ENCODE measurements at regions not wholly inside any gene's neighbourhood (a gene's known extent, or its start where the extent isn't known, plus 50 kb on each side); places are given as distances from the start of the nearest gene placed in this dataset.

DNA sequence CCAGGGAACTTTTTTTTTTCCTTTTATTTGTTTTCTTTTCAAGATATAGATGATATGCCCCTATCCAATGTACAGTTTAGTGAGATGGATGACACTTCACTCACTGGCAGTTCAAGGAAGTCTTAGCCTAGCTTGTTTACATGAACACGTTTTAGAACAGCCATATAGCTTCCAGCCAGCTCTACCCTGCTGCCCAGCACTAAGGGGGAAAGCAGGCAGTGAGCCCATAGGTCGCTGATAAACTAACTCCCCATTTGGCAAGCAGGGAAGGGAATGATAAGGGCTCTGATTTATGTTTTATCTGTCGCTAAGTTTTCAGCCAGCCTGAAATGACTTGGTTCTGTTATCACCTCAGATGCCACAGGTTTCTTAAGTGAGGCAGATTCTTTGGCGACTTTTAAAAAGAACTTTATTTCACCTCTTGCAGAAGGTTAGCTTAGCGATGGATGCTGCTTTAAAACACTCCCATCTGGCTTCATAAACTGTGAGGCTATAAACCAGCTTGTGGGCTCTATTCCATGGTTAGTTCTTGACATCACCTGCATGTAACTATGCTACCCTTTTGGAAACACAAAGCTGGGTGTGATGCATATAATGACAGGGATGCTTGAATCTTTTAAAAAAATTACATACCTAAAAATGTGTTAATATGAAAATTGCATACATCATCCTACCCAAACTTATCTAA lies 348.4 kb downstream of the FBXO8 start:
- Mint-ChIP-seq H3K27ac (no peak overlapping the region), H3K4me1 (no peaks in the 10 kb centered on the region), H3K4me3 (no peak overlapping the region), H3K36me3 (ENCODE audit: low read depth) (no peaks in the 10 kb centered on the region), H3K27me3 (no peaks in the 10 kb centered on the region), H3K9me3 (no peaks in the 10 kb centered on the region)
- intact Hi-C loops (cut with micrococcal nuclease), result no loop called here
- DNase-seq, result no peak

DNA sequence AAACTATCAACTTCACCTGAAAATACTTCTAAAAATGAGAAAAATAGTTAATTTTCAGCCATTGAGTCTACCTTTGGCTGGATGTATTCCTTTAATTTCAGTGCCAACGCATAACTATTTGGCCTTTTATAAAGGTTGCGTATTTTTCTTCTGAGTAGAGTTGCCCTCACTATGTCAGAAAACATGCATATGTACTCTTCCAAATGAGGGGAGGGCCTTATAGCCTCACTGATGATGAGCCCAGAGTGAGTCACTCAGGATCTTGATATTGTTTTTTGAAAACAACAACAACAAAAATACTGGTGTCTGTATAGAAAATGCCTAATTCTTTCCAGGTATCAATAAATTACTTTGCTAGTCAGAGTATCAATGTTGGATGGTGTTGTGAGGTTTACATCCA lies 349.3 kb downstream of the FBXO8 start:
- Mint-ChIP-seq H3K27ac (no peak overlapping the region), H3K27me3 (no peaks in the 10 kb centered on the region), H3K9me3 (no peaks in the 10 kb centered on the region), H3K4me1 (no peaks in the 10 kb centered on the region), H3K36me3 (ENCODE audit: low read depth) (no peaks in the 10 kb centered on the region), H3K4me3 (no peak overlapping the region)
- no peak for DNase-seq
- intact Hi-C loops (cut with micrococcal nuclease), result no loop called here

DNA sequence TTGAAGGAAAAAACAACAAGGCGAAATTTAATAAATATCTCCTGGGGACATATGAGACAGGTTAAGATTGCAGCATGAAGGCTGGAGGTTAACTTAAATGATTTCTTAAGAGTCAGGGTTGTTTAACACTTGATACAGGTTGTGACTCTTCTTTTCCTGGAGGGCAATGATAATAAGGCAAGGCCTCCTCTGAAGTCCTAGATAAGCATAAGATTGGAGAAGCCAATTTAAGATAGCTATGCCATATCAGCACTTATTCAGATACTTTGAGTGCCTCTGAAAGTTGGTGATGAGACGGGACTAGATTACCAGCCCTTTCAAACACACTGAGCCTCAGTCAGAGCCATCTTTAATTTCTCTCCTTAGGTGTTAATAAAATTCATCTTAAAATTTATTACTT lies 350.8 kb downstream of the FBXO8 start:
- Mint-ChIP-seq H3K4me1 (no peaks in the 10 kb centered on the region), H3K9me3 (no peaks in the 10 kb centered on the region), H3K27ac (no peak overlapping the region), H3K4me3 (no peak overlapping the region), H3K27me3 (no peaks in the 10 kb centered on the region), H3K36me3 (ENCODE audit: low read depth) (no peaks in the 10 kb centered on the region)
- no peak for DNase-seq
- intact Hi-C loops (cut with micrococcal nuclease), result no loop called here

DNA sequence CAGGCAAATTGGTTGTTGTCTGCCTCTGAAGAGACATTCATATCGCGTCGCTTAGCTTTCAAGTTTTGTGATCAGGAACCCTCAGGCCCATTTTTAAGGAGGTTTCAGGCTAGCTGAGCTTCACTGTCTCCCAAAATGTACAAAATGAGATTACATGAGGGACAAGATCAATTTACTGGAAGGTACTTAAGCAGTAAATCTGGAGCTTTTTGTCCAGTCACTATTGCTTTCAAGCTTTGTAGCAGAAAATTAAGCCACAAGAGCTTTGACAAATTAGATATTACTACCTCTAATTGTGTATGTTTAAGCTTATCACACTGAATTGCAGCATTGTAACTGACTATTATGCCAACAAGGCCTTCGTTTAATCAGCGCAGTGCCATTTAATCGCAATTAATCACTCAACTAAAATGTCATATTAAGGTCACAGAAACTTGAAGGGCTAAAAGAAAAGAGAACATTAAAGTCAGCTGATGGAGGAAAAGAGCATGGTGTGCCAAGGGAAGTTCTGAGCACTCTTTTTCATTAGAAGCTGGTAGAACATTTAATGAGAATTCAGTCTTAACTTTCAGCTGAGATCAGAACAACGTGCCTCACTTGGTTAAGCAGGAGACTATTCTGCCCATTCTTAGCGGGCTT lies 353.0 kb downstream of the FBXO8 start:
- Mint-ChIP-seq H3K27me3 (no peaks in the 10 kb centered on the region), H3K4me1 (no peaks in the 10 kb centered on the region), H3K9me3 (no peaks in the 10 kb centered on the region), H3K4me3 (no peak overlapping the region), H3K36me3 (ENCODE audit: low read depth) (no peaks in the 10 kb centered on the region), H3K27ac (no peak overlapping the region)
- intact Hi-C loops (cut with micrococcal nuclease), result no loop called here
- no peak for DNase-seq

DNA sequence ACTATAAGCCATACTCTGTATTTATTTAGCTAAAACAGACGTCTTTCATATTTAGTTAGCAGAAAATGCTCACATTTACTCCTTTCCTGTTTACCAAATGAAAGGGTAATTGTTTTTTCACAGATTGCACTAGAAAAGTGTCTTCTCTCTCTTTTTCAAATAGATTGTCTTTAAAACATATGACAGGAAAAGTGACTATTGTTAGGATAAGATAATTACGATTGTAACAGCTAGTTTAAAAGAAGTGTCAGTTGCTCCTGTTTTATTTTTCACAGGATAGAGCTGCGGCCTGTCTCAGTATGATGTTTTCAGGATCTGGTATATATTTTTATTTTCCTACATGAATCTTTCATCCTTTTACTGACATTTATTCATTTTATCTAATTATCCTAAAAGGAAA lies 353.5 kb downstream of the FBXO8 start:
- intact Hi-C loops (cut with micrococcal nuclease), result no loop called here
- Mint-ChIP-seq H3K27ac (no peak overlapping the region), H3K4me3 (no peak overlapping the region), H3K4me1 (no peaks in the 10 kb centered on the region), H3K9me3 (no peaks in the 10 kb centered on the region), H3K27me3 (no peaks in the 10 kb centered on the region), H3K36me3 (ENCODE audit: low read depth) (no peaks in the 10 kb centered on the region)
- no peak for DNase-seq

DNA sequence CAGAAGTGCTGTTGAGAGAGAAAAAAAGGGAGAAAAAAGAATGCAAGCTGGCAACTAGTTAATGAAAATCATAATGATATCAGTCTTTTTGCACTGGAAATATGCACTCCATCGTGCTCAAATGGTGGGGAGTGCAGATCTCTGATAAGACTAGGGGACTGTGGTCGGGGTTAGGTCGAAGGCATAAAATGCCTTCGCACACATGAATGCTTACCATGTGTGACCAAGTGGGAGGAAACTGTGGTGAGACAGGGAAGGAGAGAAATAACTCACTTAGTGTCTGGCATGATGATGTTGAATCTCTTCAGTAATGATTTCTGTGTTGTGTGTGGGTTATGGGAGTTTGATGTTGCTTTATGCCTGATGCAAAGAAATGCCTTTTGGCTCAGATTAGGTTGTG lies 358.9 kb downstream of the FBXO8 start:
- intact Hi-C loops (cut with micrococcal nuclease), result no loop called here
- Mint-ChIP-seq H3K9me3 (no peaks in the 10 kb centered on the region), H3K4me1 (no peaks in the 10 kb centered on the region), H3K27me3 (peaks cover 4% of the 10 kb centered on the region), H3K36me3 (ENCODE audit: low read depth) (no peaks in the 10 kb centered on the region), H3K27ac (no peak overlapping the region), H3K4me3 (no peak overlapping the region)
- no peak for DNase-seq

DNA sequence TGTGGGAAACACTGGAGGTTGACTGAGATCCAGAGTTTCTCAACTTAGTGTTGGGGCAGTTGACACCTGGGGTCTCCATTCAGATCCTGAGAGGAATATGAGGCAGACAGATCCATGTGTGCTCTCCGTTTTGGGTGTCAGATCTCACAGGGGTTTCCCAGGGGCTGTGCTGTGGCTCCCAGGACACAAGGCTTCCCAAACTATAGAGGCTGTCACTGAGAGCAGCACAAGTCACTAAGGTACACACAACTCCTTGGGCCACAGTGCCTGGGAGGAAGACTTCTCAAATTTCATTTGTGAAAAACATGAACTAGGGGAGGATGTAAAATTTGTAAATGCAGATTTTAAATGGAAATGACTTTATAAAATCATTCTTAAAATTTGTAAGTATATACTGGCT lies 363.6 kb downstream of the FBXO8 start:
- Mint-ChIP-seq H3K36me3 (ENCODE audit: low read depth) (no peaks in the 10 kb centered on the region), H3K27me3 (peaks cover 4% of the 10 kb centered on the region), H3K9me3 (no peaks in the 10 kb centered on the region), H3K4me3 (no peak overlapping the region), H3K4me1 (no peaks in the 10 kb centered on the region), H3K27ac (no peak overlapping the region)
- intact Hi-C loops (cut with micrococcal nuclease), result no loop called here
- no peak for DNase-seq

DNA sequence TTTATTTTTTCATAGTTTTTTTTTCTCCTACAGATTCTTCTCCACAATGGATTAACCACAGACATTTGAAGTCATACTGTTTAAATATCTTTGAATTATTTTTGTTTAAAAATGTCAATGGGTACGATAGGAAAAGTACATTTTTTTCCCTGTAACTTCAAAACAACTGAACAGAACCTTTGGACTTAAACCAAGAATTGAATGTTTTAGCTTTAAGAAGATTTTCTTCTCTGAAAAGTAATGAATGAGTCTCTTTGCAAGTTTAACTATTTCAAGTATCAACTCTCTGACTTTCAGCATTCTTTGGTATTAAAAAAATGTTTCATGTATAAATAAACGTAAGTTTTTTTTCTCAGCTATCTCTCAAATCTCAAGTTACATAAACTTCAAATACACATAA lies 364.3 kb downstream of the FBXO8 start:
- Mint-ChIP-seq H3K27me3 (no peaks in the 10 kb centered on the region), H3K27ac (no peak overlapping the region), H3K9me3 (no peaks in the 10 kb centered on the region), H3K4me3 (no peak overlapping the region), H3K36me3 (ENCODE audit: low read depth) (no peaks in the 10 kb centered on the region), H3K4me1 (no peaks in the 10 kb centered on the region)
- DNase-seq, result no peak
- intact Hi-C loops (cut with micrococcal nuclease), result no loop called here

DNA sequence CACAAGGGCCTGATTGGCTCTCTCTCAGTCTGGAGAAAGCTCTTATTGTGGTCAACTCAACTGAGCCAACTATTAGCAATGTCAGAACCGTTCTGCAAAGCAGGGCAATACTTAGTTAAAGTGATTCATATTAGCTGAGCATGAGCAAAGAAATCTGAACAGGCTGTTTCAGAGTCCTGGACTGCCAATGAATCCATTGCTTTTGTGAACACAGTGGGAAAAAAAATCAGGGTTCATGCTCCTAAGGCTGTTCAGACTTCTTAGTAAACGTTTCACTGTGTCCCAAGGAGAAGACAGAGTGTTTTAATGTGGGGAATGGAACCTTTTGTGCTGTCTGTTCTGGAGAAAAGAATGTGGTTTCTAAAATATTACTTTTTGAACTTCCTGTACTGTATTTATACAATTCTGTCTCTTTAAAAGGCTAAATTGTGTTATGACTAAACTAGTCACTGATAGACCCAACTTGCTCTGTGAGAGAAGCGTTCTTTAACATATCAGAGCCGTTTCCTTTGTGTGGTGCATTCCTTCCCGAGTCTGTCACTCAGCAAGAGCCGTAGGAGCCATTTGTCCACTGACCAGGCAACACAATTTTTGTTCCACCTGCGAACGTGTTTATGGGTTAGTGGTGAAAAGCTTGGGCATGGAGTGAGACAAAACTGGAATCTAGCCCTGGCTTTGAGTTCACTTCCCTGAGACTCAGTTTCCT lies 366.1 kb downstream of the FBXO8 start:
- no peaks in the 10 kb centered on the region for H3K4me1 Mint-ChIP-seq
- H3K27me3 Mint-ChIP-seq, result no peaks in the 10 kb centered on the region
- H3K27ac Mint-ChIP-seq, result no peak overlapping the region
- H3K9me3 Mint-ChIP-seq, result no peaks in the 10 kb centered on the region
- intact Hi-C loops (cut with micrococcal nuclease), result no loop called here
- no peak overlapping the region for H3K4me3 Mint-ChIP-seq
- H3K36me3 Mint-ChIP-seq (ENCODE audit: low read depth), result no peaks in the 10 kb centered on the region
- no peak for DNase-seq

DNA sequence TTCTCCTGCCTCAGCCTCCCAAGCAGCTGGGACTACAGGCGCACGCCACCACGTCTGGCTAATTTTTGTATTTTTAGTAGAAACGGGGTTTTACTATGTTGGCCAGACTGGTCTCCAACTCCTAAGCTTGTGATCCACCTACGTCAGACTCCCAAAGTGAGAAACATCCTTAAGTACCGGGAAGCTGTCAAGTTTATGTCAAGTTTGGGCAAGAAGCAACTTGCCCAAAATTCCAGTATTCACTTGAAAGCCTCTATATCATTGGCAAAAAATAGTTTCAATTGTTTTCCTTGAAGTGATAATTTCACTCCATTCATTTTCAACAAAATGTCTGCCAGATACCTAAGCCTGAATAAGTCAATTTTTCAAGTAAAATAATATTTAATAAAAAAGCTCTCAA lies 370.0 kb downstream of the FBXO8 start:
- H3K9me3 Mint-ChIP-seq, result no peaks in the 10 kb centered on the region
- no peak overlapping the region for H3K27ac Mint-ChIP-seq
- no peak overlapping the region for H3K4me3 Mint-ChIP-seq
- DNase-seq, result no peak
- H3K36me3 Mint-ChIP-seq (ENCODE audit: low read depth), result no peaks in the 10 kb centered on the region
- intact Hi-C loops (cut with micrococcal nuclease), result no loop called here
- H3K4me1 Mint-ChIP-seq, result no peaks in the 10 kb centered on the region
- H3K27me3 Mint-ChIP-seq, result no peaks in the 10 kb centered on the region

DNA sequence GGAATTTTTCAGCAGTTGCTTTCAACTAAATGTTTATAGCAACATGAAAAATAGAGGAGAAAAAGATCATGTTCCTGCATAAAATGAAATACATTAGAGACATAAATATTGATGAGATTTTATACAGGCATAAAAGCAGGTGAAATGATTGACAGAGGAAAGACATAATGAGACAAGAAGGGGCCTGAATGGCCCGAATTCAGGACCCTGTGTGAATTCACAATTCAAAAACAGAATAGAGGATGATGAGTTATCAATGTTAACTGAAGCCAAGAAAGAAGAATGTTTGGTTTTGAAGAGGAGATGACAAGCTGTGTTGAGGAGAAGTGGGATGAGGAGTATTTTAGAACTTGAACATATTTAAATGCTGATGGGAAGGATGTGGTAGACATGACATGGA lies 371.1 kb downstream of the FBXO8 start:
- intact Hi-C loops (cut with micrococcal nuclease), result no loop called here

DNA sequence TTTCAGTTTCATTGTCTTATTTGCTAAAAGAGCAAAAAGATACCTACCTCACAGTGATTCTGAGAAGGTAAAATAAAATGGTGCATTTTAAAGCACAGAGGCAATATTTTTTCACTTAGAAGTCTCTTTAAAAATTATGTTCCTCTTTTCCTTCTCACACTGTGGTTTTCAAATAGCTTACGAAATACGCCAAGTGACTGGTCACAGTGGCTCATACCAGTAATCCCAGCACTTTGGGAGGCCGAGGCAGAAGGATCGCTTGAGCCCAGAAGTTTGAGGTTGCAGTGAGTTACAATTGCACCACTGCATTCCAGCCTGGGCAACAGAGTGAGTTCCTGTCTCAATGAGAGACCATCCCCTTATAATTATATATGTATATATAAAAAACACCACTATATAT lies 372.6 kb downstream of the FBXO8 start:
- H3K36me3 Mint-ChIP-seq (ENCODE audit: low read depth), result no peaks in the 10 kb centered on the region
- no peak for DNase-seq

More for the DNA sequence above, 371.1 kb downstream of the FBXO8 start:
- no peaks in the 10 kb centered on the region for H3K36me3 Mint-ChIP-seq (ENCODE audit: low read depth)
- H3K4me3 Mint-ChIP-seq, result no peak overlapping the region
- no peaks in the 10 kb centered on the region for H3K9me3 Mint-ChIP-seq
- no peaks in the 10 kb centered on the region for H3K27me3 Mint-ChIP-seq
- no peaks in the 10 kb centered on the region for H3K4me1 Mint-ChIP-seq
- no peak for DNase-seq
- no peak overlapping the region for H3K27ac Mint-ChIP-seq

DNA sequence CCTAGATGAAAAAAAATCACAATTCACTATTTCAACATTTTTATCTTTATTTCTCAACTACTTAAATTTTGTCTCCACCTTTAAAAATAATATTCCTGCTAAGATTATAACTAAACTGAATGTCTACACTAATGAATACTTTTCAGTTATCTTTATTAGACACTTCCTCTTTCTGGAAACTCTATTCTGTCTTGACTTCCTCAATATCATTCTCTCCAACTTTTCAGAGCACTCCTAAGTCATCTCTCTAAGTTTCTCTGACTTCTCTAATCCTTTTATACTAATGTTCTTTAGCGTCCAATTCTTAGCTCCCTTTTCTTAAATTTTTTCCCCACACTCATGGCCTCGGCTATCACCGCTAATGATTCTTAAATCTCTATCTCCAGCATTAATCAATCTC lies 374.2 kb downstream of the FBXO8 start:
- Mint-ChIP-seq H3K27ac (no peak overlapping the region), H3K9me3 (no peaks in the 10 kb centered on the region), H3K27me3 (no peaks in the 10 kb centered on the region), H3K36me3 (ENCODE audit: low read depth) (no peaks in the 10 kb centered on the region), H3K4me1 (no peaks in the 10 kb centered on the region), H3K4me3 (no peak overlapping the region)
- intact Hi-C loops (cut with micrococcal nuclease), result no loop called here
- DNase-seq, result no peak

More for the DNA sequence above, 372.6 kb downstream of the FBXO8 start:
- H3K4me3 Mint-ChIP-seq, result no peak overlapping the region
- no peaks in the 10 kb centered on the region for H3K27me3 Mint-ChIP-seq
- H3K27ac Mint-ChIP-seq, result no peak overlapping the region
- no peaks in the 10 kb centered on the region for H3K4me1 Mint-ChIP-seq
- intact Hi-C loops (cut with micrococcal nuclease), result no loop called here
- H3K9me3 Mint-ChIP-seq, result no peaks in the 10 kb centered on the region

DNA sequence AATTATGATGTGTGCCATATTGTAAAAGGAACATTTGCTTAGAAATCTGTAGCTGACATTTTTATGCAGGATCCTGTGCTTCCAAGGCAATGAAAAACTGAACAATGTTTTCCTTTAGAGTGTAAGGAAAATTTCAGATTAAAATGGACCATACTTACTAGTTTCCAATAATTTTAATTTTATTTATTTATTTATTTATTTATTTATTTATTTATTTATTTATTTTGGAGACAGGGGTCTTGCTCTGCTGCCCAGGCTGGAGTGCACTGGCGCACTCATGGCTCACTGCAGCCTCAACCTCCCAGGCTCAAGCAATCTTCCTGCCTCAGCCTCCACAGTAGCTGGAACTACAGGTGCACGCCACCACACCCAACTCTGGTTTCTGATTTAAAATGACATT lies 369.8 kb upstream of the HAND2 start:
- Mint-ChIP-seq H3K4me3 (no peak overlapping the region), H3K36me3 (ENCODE audit: low read depth) (no peaks in the 10 kb centered on the region), H3K27ac (no peak overlapping the region), H3K9me3 (no peaks in the 10 kb centered on the region), H3K4me1 (no peaks in the 10 kb centered on the region), H3K27me3 (no peaks in the 10 kb centered on the region)
- DNase-seq, result no peak
- intact Hi-C loops (cut with micrococcal nuclease), result no loop called here

All from activated CD4-positive, alpha-beta T cell treated with anti-CD3 and anti-CD28 coated beads, Interleukin-2, amount 10 ng/mL, durations not matched to agents 24 days and 14 days (primary cell).